WERI-Rb-1 (cell line): ENCODE measurements at regions not wholly inside any gene's neighbourhood (a gene's known extent, or its start where the extent isn't known, plus 50 kb on each side); places are given as distances from the start of the nearest gene placed in this dataset.
"Not testable (repeated sequence)": the region's sequence is repeated elsewhere in the genome, so short reads cannot be mapped to it uniquely, and the experiment has no call there.

Experiments used
- DNase-seq: peaks from one replicate; pipeline ENCODE4 v3.0.0-alpha.2; 2020
- H3K27ac ChIP-seq: fragments of 250-450 bp; sonication (Bioruptor Pico); 2 replicates; pipeline ENCODE4 v1.5.1; 2020; ENCODE audit warnings: mild to moderate bottlenecking, moderate library complexity
- H3K27me3 ChIP-seq: fragments of 250-450 bp; sonication (Bioruptor Pico); 2 replicates; pipeline ENCODE4 v1.5.1; 2021; ENCODE audit warnings: mild to moderate bottlenecking, low read depth, moderate library complexity; ENCODE audit not compliant: insufficient read depth, severe bottlenecking
- H3K36me3 ChIP-seq: fragments of 250-450 bp; sonication (Bioruptor Pico); 2 replicates; pipeline ENCODE4 v1.5.1; 2020; ENCODE audit warnings: mild to moderate bottlenecking, moderate library complexity
- H3K4me3 ChIP-seq: 2 replicates; pipeline ENCODE4 v1.5.1; 2011; ENCODE audit warnings: low read depth, mild to moderate bottlenecking, control low read depth, low read length
- H3K9me3 ChIP-seq: fragments of 250-450 bp; sonication (Bioruptor Pico); 2 replicates; pipeline ENCODE4 v1.5.1; 2021; ENCODE audit warnings: mild to moderate bottlenecking, moderate library complexity; ENCODE audit not compliant: severe bottlenecking
- TF ChIP-seq, protein P1 (sequence below): IDR thresholded peaks from 2 replicates; pipeline ENCODE4 v1.5.1; 2011; ENCODE audit warnings: low read depth, mild to moderate bottlenecking, control low read depth, inconsistent platforms, low read length

DNA sequence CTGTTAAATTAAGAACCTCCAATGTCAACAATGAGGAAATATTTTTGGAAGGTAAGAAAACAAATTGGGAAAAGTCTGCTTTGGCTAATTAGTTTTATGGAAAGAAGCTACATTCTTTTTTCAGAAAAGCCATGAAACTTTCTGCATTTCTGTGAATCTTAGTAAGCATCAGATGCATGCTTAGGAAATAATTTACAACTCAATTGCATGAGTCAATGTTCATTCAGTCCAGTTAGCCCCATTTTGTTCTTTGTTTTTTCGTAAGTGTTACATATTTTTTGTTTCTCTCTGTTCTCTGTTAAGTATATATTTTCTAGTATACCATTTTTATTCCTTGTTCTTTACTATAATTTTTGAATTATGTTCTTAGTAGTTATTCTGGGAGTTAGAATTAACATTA lies 195.2 kb upstream of the KIF2B start:
- no peak for DNase-seq
- TF ChIP-seq, protein P1, sequence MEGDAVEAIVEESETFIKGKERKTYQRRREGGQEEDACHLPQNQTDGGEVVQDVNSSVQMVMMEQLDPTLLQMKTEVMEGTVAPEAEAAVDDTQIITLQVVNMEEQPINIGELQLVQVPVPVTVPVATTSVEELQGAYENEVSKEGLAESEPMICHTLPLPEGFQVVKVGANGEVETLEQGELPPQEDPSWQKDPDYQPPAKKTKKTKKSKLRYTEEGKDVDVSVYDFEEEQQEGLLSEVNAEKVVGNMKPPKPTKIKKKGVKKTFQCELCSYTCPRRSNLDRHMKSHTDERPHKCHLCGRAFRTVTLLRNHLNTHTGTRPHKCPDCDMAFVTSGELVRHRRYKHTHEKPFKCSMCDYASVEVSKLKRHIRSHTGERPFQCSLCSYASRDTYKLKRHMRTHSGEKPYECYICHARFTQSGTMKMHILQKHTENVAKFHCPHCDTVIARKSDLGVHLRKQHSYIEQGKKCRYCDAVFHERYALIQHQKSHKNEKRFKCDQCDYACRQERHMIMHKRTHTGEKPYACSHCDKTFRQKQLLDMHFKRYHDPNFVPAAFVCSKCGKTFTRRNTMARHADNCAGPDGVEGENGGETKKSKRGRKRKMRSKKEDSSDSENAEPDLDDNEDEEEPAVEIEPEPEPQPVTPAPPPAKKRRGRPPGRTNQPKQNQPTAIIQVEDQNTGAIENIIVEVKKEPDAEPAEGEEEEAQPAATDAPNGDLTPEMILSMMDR, result no peak
- Histone ChIP-seq H3K4me3 (no peak overlapping the region), H3K36me3 (no peaks in the 10 kb centered on the region), H3K9me3 (no peaks in the 10 kb centered on the region), H3K27ac (no peak overlapping the region), H3K27me3 (no peaks in the 10 kb centered on the region)

GRCh38 chr17:53626286-53626685 lies 196.4 kb upstream of the KIF2B start:
- Histone ChIP-seq H3K9me3 (no peaks in the 10 kb centered on the region), H3K36me3 (no peaks in the 10 kb centered on the region), H3K27me3 (no peaks in the 10 kb centered on the region), H3K27ac (no peak overlapping the region), H3K4me3 (no peak overlapping the region)
- TF ChIP-seq, protein P1, result no peak
- DNase-seq, result no peak

DNA sequence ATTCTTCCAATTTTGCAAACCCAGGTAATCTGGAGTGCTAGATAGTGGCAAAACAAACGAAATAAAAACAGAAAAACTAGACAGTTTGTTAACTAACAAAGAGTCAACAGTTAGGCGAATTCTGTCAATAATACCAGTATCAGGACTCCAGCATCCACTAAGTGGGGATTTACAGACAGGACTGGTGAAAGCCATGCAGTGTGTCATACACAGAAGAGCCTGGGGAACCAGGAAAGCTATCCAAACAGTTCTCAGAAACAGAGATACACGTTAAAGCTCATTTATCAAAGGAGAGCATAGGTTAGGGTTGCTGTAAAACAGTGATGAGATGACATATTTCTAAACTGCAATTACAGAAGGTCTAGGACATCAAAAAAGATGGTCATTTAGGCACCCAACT lies 203.7 kb upstream of the KIF2B start:
- Histone ChIP-seq H3K27me3 (no peaks in the 10 kb centered on the region), H3K4me3 (no peak overlapping the region), H3K27ac (no peak overlapping the region), H3K9me3 (no peaks in the 10 kb centered on the region), H3K36me3 (no peaks in the 10 kb centered on the region)
- TF ChIP-seq, protein P1, result no peak
- no peak for DNase-seq

- H3K27ac ChIP-seq, H3K36me3 ChIP-seq, H3K27me3 ChIP-seq, DNase-seq, H3K4me3 ChIP-seq, H3K9me3 ChIP-seq: not testable (repeated sequence)
These were observed 214.5 kb upstream of the KIF2B start for GRCh38 chr17:53608208-53608607.

DNA sequence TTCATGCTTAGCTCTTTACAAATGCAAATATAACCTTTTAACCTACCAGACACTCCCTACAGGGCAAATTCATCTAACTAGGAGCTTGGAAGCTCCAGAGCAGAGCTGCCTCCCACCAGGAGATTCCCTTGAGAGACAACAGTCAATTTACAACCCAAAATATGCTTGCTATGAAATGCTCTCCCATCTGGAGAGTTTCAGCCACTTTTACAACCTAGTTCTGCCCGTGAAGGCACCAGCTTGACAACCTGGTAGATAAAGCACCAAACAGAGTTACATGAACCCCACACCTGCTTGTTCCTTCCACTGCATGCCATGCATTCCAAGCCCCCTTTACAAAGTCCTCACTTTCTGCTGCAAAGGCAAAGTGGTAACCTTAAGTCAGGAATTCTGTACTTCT lies 215.3 kb upstream of the KIF2B start:
- no peaks in the 10 kb centered on the region for H3K9me3 ChIP-seq
- H3K27me3 ChIP-seq, result no peaks in the 10 kb centered on the region
- no peaks in the 10 kb centered on the region for H3K36me3 ChIP-seq
- no peak overlapping the region for H3K4me3 ChIP-seq
- no peak for DNase-seq
- TF ChIP-seq, protein P1, result no peak
- H3K27ac ChIP-seq, result no peak overlapping the region

GRCh38 chr17:53588317-53588716 lies 234.4 kb upstream of the KIF2B start:
- Histone ChIP-seq H3K9me3 (no peaks in the 10 kb centered on the region), H3K4me3 (no peak overlapping the region), H3K27me3 (no peaks in the 10 kb centered on the region), H3K27ac (no peak overlapping the region), H3K36me3 (no peaks in the 10 kb centered on the region)
- no peak for DNase-seq
- TF ChIP-seq, protein P1, result no peak

- Histone ChIP-seq H3K27ac (no peak overlapping the region), H3K36me3 (no peaks in the 10 kb centered on the region), H3K4me3 (no peak overlapping the region), H3K27me3 (no peaks in the 10 kb centered on the region), H3K9me3 (no peaks in the 10 kb centered on the region)
- DNase-seq, result no peak
- TF ChIP-seq, protein P1, result no peak
These were observed 248.7 kb upstream of the KIF2B start for GRCh38 chr17:53574038-53574437.
